GM21528 (cell line): ENCODE measurements at regions not wholly inside any gene's neighbourhood (a gene's known extent, or its start where the extent isn't known, plus 50 kb on each side); places are given as distances from the start of the nearest gene placed in this dataset.

Experiments used
- ATAC-seq: cut with Tn5 transposase; IDR thresholded peaks from one replicate; pipeline ENCODE4 v1.9.1; 2021; ENCODE audit warnings: mild to moderate bottlenecking, moderate library complexity; ENCODE audit not compliant: unreplicated experiment, low FRiP score

DNA sequence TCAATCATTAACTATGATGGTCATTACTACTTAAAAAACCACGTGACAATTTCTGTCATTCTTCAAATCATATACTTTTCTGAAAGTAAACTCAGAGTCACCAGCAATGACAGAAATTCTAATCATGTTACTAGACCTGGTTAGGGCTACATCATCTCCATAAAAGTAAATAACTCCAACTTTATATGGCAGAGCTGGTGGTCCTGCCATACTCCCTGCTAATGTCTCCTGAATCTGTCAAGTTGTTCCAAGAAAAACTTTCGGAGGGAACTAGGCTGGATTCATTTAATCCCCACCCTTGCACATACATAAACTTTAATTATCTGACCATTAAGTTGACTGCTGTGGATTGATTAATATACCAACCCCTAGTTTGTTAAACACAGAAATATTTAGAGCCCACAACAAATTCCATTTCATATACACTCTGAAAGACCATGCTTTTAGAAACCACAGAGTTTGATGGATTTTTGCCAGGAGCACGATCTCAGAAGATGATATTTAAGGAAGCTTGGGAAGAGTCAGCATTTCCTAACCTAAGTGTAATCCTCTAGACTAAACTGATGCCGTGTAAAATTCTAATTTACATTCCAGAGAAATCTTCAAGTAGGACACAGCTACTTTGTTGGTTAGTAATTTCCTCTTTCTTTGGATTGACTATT lies 577.0 kb downstream of the FAT4 start:
- no peak for ATAC-seq

DNA sequence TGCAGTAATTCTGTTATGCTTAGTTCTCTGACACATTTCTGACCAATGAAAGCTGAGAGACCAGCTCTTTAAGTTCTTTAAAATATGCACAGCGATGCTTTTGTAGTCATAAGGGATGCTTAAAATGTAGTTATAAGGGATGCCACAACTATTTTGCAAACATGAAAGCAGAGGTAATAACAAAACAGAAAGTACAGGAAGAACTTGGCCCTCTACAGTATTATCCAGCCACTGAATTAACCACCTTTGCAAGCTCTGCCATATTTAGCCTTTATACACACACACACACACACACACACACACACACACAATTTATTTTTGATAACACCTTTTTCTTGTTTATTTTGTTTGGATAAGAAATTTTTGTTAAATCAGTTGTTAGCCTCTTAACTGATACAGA lies 590.0 kb downstream of the FAT4 start:
- no peak for ATAC-seq

DNA sequence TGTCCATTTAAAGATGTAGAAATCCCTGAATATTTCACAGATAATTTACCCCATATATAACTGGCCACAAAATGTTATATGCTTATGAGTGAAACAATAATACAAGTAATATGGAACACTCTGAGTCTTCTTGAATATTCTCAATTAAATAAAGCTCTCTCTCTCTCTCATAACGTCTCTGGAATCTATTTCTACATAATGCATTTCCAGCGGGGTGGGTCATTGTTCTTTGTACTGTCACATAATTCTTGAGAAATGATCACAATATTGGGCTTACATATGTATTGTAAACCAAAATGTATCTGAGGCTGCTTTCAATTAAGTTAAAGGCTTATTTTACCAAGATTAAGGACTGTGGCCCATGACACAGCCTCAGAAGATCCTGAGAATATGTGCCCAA lies 596.3 kb downstream of the FAT4 start:
- no peak for ATAC-seq

DNA sequence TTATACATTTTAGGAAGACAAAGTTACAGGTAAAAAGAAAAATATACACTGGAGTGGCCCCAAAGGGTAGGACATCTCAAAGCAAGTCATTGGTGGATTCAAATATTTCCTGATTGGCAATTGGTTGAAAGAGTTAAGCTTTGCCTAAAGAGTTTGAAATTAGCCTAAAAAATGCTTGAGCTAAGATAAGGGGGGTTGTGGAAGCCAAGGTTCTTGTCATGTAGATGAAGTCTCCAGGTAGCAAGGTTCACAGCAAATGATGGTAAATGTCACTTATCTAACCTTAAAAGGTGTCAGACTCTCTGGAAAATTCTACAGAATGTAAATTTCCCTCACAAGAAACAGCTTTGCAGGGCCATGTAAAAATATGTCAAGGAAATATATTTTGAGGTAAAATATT lies 596.7 kb downstream of the FAT4 start:
- ATAC-seq, result no peak

DNA sequence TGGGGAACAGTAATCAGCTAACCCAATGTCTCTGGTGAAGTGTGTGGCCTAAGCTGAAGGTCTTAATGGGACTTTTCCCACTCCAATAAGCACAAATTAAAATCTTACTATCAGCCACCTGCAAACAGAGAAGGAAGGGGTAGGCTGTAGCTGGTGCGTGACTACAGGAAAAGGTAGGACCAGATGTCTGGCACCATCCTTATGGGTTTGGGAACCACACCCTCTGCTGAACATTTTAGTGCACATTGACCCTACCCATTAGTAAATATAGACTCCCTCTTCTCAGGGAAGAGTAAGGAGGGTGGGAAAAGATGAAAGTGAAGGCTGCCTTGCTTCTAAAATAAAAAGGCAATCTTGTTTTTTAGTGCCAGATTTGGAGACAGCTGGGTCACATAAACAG lies 602.8 kb downstream of the FAT4 start:
- ATAC-seq, result no peak

DNA sequence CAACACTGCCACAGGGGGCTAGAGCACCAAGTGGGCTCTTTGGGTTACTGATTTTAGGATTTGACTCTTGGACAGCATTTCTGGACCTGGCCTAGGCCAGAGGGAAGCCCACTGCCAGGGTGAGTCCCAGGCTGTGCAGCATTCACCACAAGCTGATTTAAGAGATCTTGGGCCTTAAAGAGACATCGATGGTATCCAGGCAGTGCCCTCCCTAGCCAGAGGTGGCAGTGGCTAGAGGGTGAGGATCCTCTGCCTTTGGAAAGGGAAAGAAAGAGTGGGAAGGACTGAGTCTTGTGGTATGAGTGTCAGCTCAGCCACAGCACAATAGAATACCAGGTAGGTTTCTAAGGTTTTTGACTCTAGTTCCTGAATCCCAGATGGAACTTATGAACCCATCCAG lies 613.9 kb downstream of the FAT4 start:
- no peak for ATAC-seq

DNA sequence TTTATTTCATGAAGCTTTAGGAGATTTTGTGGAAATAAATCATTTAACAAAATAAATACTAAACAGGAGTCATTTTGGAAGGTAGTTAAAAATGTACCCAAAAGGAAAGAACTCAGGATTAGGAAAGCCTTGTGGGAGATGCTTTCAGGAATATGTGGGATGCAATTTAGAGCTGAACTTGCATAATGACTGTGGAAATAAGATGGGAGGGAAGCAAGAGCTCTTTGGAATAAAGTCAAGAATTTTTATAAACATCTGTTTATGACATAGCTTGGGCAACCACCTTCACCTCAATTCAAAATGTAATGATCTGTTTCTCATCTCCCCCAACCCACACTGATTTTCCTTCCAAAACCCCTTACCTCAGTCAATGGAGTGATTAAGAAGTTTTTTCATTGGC lies 623.8 kb downstream of the FAT4 start:
- no peak for ATAC-seq

DNA sequence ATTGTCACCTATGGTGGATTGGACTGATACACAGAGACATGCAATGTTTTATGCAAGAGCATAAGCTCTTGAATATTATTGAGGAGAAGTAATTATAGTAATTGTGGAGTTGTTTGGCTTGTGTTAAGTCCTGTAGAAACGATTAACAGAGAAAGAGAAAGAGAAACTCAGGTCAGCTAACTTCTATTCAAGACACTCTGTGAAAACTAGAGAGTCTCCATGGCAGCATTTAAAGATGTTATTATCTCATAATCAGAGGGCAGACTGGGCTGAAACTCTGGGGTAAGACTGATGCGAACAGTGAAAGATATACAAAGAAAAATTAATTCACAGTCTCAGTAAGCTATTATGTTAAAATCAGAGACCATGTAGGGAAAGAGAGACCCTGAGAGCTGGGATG lies 625.7 kb downstream of the FAT4 start:
- no peak for ATAC-seq

DNA sequence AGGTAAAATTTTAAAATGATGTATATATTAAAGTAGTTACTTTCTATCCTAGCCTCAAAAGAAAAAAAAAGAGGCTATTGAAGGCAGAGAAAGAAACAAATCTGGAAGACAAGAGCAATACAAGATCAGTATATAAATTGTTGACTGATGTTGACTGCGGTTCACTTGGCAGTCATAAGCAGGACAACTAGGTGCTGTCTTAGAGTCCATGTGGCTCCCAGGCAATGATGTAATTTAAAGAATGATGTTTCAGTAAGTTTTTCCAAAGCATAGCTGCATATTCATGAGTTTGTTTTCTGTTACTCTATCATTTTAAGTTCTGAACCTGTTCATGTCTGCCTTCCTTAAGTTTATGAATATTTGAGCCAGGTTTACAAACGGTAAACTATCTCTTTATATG lies 630.2 kb downstream of the FAT4 start:
- no peak for ATAC-seq

DNA sequence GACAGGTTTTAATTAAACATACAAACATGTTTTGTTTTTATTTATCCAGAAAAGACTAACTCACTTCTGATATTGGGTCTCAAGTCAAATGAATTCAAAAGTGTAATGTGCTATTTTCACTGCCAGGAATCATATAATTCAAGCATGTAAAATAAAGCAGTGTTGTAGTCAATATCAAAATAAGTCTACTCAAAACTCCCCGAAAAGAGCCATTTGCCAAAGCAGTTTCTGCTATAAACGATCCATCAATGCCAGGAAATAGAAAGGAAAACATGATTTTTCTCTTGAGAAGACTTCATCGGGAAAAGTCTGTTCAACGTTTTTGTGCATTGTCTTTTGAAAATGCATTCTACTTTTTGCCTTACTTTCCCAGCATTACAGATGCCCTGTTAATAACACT lies 633.3 kb downstream of the FAT4 start:
- no peak for ATAC-seq

DNA sequence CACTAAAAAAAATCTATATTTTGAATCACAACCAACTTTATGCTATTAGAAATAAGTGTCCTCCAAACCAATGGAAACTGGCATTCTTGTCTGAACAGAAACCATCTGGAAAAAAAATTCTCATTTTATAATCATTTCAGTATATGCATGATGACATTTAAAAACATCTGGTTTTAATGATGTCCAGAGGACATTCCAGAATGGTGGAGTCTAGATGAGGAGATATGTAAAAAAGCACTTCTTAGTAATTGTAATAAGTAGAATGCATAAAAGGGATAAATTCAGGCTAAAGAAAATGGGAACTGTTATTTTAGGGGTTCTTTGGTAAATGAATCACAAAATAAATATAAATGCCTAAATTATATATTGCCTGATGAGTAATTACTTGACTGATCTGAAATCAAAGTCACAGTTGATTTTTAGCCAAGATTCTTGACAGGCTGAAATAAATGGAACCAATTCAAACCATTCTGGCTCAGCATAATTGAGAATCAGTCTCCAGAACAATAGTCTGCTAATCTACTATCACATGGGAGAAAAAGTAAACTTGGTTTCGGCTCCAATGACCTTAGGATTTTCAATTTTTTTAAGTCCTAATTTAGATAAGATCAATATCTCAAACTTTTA lies 636.6 kb downstream of the FAT4 start:
- no peak for ATAC-seq

DNA sequence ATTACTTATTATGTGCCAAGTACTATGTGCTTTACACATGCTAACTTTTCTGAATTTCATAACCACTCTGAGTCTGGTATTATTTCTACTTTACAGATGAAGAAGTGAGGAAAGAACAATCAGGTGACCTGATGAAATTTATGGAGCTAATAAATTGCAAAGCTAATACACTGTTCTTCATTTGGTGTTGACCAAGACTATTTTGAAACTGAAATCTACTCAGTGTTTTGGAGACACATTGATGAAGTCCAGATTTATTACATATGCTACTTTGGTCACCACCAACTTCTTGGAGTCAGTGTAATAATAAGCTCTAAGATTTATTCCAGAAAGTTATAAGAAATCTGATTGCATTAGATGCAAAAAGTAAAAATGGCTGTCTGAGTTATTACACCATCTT lies 637.9 kb downstream of the FAT4 start:
- ATAC-seq, result no peak

DNA sequence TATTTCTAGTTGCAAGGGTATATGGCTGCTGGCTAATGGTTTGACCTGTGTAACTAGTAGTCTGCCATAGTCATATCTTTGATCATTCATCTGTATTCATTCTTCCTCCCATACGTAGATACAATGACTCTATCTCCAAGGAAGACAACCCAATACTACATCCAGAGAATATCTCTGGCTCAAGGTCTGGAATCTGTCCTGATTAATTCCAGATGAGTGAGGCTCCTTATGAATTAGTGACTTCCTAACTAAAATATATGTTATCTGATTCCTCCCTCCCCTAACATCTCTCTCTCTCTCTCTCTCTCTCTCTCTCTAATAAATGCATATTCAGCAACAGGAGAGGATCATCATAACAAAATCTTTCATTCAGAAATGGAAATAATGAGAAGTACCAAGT lies 641.5 kb downstream of the FAT4 start:
- no peak for ATAC-seq

DNA sequence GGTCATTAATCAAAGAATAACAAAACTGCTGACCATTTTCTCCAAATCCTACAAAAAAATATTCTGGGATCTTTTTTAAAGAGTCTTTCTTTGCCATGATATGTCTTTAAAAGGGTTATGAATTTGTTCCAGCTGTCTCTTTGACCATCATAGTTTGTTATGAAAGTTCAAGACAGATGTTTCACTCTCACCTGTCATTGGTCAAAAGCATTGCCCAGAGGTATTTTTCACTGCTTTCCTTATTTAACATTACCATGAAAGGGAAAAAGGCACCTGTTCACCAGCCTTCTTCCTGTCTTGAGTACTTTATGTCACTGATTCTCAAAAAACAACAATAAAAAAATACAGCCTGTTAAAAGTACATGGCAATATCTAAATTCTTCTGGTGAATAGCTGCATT lies 643.8 kb downstream of the FAT4 start:
- no peak for ATAC-seq

DNA sequence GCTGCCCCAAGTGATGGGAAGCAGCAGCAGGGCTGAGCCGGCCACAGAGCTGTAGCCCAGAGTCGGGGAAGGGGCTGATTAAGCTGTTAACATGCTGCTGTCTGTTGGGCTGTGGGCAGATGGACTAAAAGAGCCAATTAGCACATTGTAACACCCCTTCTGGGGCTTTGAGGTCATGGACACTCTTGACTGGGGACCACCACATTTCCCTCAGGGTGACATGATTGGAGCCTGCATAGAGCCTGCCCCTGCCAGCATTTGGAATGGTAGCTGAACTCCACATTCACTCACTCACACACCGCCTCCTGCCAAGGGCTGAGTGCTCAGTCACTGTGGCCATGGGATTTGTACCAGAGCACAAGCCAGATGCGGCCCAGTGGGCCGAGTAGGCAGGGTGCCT lies 646.9 kb downstream of the FAT4 start:
- ATAC-seq, result no peak

DNA sequence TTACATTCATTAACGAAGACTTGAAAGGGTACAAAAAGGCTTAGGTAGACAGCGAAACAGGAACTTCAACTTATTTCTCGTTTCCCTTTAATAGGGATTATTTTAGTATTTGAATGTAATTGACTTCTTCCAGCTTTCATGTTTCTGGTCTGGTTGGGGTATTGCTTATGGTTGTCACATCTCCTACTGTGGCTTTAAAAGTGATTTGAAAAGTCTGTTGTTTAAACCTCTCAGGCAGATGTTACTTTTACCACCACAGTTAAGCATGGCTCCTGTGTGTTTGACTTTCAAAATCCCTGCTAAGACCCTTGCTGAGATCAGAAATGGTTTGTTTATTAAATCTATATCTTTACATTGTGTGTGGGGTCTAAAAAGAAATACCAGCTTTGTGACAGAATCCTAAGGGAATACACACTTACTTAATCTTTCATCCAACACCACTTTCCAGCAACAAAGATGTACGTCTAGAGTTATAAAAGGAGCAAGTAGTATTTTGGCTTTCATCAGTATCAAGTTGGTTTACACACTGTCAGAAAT lies 661.2 kb downstream of the FAT4 start:
- no peak for ATAC-seq

DNA sequence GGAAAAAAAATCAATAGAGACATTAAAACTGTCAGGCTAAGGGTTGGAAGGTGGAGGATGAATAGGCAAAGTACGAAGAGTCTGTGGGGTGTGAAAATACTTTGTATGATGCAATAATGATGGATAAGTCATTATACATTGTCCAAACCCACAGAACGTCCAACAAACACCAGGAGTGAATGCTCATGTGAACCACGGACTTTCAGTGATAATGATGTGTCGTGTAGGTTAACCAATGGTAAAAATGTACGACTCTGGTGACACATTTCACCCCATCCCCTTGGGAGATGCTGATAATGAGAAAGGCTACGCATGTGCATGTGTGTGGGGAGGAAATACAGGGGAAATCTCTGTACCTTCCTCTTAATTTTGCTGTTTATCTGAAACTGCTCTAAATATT lies 665.2 kb downstream of the FAT4 start:
- no peak for ATAC-seq

DNA sequence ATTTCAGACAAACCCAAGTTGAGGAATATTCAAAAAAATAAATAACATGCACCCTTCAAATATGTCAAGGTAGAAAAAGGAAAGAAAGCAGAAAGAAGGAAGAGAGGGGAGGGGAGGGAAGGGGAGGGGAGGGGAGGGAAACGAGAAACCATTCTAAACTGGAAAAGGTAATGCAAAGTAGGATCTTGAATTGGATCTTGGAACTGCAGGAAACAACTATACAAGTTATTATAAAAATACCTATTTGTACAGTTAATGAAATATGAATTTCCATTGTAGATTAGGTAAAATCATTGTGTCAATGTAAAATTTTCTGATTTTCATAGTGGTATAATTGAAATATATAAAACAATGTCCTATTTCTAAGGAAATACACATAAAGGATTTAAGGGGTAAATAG lies 668.4 kb downstream of the FAT4 start:
- no peak for ATAC-seq

DNA sequence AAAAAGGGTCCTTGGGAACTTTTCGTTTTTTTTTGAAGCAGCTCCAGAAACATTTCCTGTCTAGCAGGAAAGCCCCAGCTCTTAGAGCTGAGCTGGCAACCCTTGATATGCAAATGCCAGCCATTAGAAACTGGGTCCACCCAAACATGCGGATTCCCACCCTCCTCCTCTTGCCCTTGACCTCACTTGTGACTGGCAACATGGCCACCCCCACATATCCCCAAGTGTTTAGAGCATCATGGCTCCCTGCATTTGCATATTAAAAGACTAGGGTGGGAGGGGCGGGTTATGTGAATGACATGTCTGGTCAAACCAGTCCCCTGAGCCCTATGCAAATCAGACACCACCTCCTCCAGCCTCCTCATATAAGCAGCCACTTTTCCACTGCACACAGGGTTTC lies 671.1 kb downstream of the FAT4 start:
- no peak for ATAC-seq

DNA sequence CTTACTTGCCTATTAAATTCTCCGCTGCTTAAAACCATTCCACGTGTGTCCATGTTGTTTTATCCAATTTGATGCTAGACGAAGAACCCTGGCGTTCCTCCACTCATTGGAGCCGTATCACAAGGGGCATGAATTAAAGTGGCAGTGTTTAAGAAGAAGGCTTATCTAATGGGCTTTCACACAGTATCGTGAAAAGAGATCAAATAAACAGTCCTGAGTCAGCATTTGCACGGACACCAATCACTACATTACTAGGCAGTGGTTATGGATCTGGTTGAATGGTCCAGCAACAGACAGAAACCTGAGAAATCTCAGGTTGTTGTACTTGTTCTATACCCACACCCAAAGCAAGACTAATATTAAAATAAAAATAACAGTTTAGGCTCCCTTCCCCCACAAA lies 671.6 kb downstream of the FAT4 start:
- no peak for ATAC-seq

DNA sequence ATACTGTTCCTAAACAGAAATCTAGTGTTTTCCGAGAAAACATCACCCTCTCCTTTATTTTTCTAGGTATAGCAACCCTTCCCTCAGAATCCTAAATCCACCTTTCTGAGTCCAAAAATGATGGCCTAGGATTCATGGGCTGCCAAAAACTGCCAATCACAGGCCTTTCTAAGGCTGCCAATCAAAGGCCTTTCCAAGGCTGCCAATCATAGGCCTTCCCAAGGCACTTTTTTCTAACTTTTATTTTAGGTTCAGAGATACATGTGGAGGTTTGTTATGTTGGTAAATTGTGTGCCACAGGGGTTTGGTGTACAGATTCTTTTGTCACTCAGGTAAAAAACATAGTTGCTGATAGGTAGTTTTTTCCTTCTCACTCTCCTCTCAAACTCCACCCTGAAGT lies 673.7 kb downstream of the FAT4 start:
- no peak for ATAC-seq

DNA sequence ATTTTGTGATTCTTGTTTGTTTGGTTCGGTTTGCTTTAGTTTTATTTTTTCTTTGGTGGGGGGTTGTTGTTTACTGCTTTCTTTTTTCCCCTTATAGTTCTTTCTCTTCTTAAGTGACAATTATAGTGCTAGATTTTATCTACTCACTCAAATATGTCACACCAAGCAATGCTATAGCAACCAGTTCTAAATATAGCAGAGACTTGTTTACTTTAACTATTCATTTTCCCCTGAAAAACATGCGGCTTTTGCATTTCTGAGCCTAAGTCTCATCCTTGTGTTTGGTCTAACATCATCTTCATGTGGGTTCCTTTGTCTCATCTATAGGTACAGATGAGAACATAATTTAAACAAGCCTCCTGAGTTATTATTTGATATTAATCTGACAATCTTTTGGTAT lies 676.6 kb downstream of the FAT4 start:
- ATAC-seq, result no peak

DNA sequence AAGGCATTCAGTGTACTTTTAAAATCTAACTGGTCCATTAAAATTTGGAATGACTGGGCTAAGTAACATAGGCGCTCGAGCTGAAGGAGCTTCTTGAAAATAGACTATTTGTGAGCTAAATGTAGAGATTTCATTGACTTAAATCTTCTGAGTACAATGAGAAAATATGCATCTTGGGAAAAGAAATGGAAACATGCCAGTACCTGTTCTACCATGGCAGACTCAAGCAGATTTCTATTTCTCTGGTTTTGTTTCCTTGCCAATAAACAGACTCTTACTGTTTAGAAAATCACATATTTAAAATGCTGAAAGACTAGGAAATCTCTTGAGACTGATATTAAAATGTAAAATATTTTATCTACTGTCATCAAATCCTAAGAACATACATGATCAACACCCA lies 678.1 kb downstream of the FAT4 start:
- ATAC-seq, result no peak
